Endothelial cell of umbilical vein (primary cell): ENCODE measurements at regions not wholly inside any gene's neighbourhood (a gene's known extent, or its start where the extent isn't known, plus 50 kb on each side); places are given as distances from the start of the nearest gene placed in this dataset.

Source experiments
- BruUV-seq: library from RNA; stranded (reverse); fragments of 400-500 nt; replicated peaks from 2 replicates; lab custom pipeline; 2021; lab: Mats Ljungman, UMichigan
- CTCF ChIA-PET: fragments of 300-600, 350-600 bp; sonication (Branson Sonifier 250); formaldehyde crosslinking; loops from one replicate; lab custom pipeline; 2021; ENCODE audit warnings: antibody characterized with exemption, inconsistent platforms; lab: Charles Lee
- POLR2A ChIA-PET: fragments of 300-600, 350-600 bp; sonication (Branson Sonifier 250); formaldehyde crosslinking; loops from one replicate; lab custom pipeline; 2021; ENCODE audit warnings: antibody characterized with exemption, inconsistent platforms; lab: Charles Lee
- DNase-seq: peaks from one replicate; pipeline ENCODE4 v3.0.0-alpha.2; 2011; ENCODE audit warnings: low read depth, low spot score
- FAIRE-seq: peaks from 2 replicates; lab custom pipeline; 2011; peaks lifted over from hg19 to GRCh38; lab: Jason Lieb, UNC
- H2AFZ ChIP-seq: 2 replicates; pipeline ENCODE4 v1.6.0; 2012; ENCODE audit warnings: low read depth, low read length, control low read depth, inconsistent platforms
- H3K27ac ChIP-seq: 2 replicates; pipeline ENCODE4 v1.5.1; 2011; ENCODE audit warnings: low read depth, mild to moderate bottlenecking, control low read depth, low read length, moderate library complexity; ENCODE audit not compliant: insufficient read depth
- H3K27me3 ChIP-seq, 2 experiments: 2 replicates each; pipeline versions ENCODE4 v1.6.0 to v1.6.1; 2011; ENCODE audit warnings: low read length in 2 of 2, mixed read lengths in 1 of 2; ENCODE audit not compliant: control insufficient read depth in 2 of 2, insufficient read depth in 2 of 2
- H3K36me3 ChIP-seq, 2 experiments: 2 replicates in 1 of 2; 3 replicates in 1 of 2; pipeline ENCODE4 v1.5.1; 2011; ENCODE audit warnings: low read length in 2 of 2, mild to moderate bottlenecking in 1 of 2, moderate library complexity in 1 of 2; ENCODE audit not compliant: control insufficient read depth in 2 of 2, insufficient read depth in 2 of 2; ENCODE audit errors: extremely low read depth in 1 of 2
- H3K4me1 ChIP-seq: 3 replicates; pipeline ENCODE4 v1.5.1; 2011; ENCODE audit warnings: mild to moderate bottlenecking, low read length; ENCODE audit not compliant: control insufficient read depth, insufficient read depth; ENCODE audit errors: extremely low read depth
- H3K4me2 ChIP-seq: 2 replicates; pipeline ENCODE4 v1.6.1; 2011; ENCODE audit warnings: low read length, control low read depth, mixed read lengths; ENCODE audit not compliant: insufficient read depth
- H3K4me3 ChIP-seq, 3 experiments: fragments of 200-600 bp in 1 of 3; sonication (generic), shearing (Covaris generic) in 1 of 3; replicated peaks in 1 of 3; 2 replicates each; pipeline ENCODE4 v1.5.1; 2011 to 2016; ENCODE audit warnings: control low read depth in 3 of 3, low read length in 3 of 3, mild to moderate bottlenecking in 2 of 3, inconsistent platforms in 1 of 3, low read depth in 1 of 3, moderate library complexity in 1 of 3; ENCODE audit not compliant: insufficient read depth in 1 of 3
- H3K79me2 ChIP-seq: 2 replicates; pipeline ENCODE4 v1.6.0; 2012; ENCODE audit warnings: low read length, inconsistent platforms; ENCODE audit not compliant: control insufficient read depth, insufficient read depth
- H3K9ac ChIP-seq: replicated peaks from 2 replicates; pipeline ENCODE3; 2011; ENCODE audit warnings: low read length, control low read depth; ENCODE audit not compliant: insufficient read depth; ENCODE audit errors: extremely low read depth
- H3K9me1 ChIP-seq: replicated peaks from 3 replicates; pipeline ENCODE4 v1.6.0; 2011; ENCODE audit warnings: mild to moderate bottlenecking, low read length; ENCODE audit not compliant: control insufficient read depth, insufficient read depth; ENCODE audit errors: extremely low read depth
- H3K9me3 ChIP-seq: replicated peaks from 2 replicates; pipeline ENCODE4 v1.5.1; 2012; ENCODE audit warnings: low read length, inconsistent platforms; ENCODE audit not compliant: control insufficient read depth, insufficient read depth
- H4K20me1 ChIP-seq: replicated peaks from 2 replicates; pipeline ENCODE3; 2011; ENCODE audit warnings: mild to moderate bottlenecking, low read length; ENCODE audit not compliant: control insufficient read depth, insufficient read depth; ENCODE audit errors: extremely low read depth
- EZH2 ChIP-seq: IDR thresholded peaks from 2 replicates; pipeline ENCODE4 v1.6.1; 2012; ENCODE audit warnings: borderline replicate concordance, low read depth, mild to moderate bottlenecking, moderate library complexity, low read length, inconsistent platforms; ENCODE audit not compliant: severe bottlenecking
- FOS ChIP-seq: IDR thresholded peaks from 2 replicates; pipeline ENCODE4 v1.6.1; 2011; ENCODE audit warnings: mild to moderate bottlenecking, low read length, moderate library complexity, borderline replicate concordance; ENCODE audit not compliant: insufficient read depth
- GATA2 ChIP-seq: IDR thresholded peaks from 2 replicates; pipeline ENCODE4 v1.7.0; 2011; ENCODE audit warnings: low read depth, mild to moderate bottlenecking, moderate library complexity, mixed read lengths, low read length; ENCODE audit not compliant: insufficient read length, insufficient read depth
- JUN ChIP-seq: IDR thresholded peaks from 2 replicates; pipeline ENCODE4 v1.6.1; 2011; ENCODE audit warnings: borderline replicate concordance, low read depth; ENCODE audit not compliant: insufficient read length, insufficient read depth
- MYC ChIP-seq: IDR thresholded peaks from one replicate; pipeline ENCODE4 v1.6.1; 2011; ENCODE audit warnings: mild to moderate bottlenecking, low read depth, low read length
- POLR2A ChIP-seq: IDR thresholded peaks from 2 replicates; pipeline ENCODE4 v1.6.1; 2012; ENCODE audit warnings: low read depth, mild to moderate bottlenecking, control low read depth, low read length
- POLR2AphosphoS5 ChIP-seq: IDR thresholded peaks from 2 replicates; pipeline ENCODE4 v1.6.1; 2012; ENCODE audit warnings: low read depth, mild to moderate bottlenecking, control low read depth, low read length, moderate library complexity; ENCODE audit not compliant: insufficient read depth
- dilution Hi-C: fragments of 300-500 bp; cut with MboI; formaldehyde crosslinking; loops from one replicate; pipeline ENCODE4 v1.15.0; 2019; ENCODE audit warnings: low sequenced_read_pairs; ENCODE audit not compliant: extremely low pct_ligation_motif_present
- intact Hi-C: fragments of 100-400 bp; cut with micrococcal nuclease; formaldehyde crosslinking; loops from one replicate; pipeline ENCODE4 v1.10.0; 2022
- TF ChIP-seq, protein P1 (sequence below): IDR thresholded peaks from 2 replicates; pipeline ENCODE4 v1.6.1; 2011; ENCODE audit not compliant: insufficient read depth, insufficient read length
- TF ChIP-seq, protein P2 (sequence below), 2 donors: IDR thresholded peaks; 1 replicate in 1 of 2; 2 replicates in 1 of 2; pipeline ENCODE4 v1.5.1; 2011; ENCODE audit warnings: low read length in 2 of 2, mild to moderate bottlenecking in 2 of 2, moderate library complexity in 2 of 2, control low read depth in 1 of 2, inconsistent platforms in 1 of 2, low read depth in 1 of 2; ENCODE audit not compliant: insufficient read depth in 1 of 2; ENCODE audit errors: extremely low read depth in 1 of 2

DNA sequence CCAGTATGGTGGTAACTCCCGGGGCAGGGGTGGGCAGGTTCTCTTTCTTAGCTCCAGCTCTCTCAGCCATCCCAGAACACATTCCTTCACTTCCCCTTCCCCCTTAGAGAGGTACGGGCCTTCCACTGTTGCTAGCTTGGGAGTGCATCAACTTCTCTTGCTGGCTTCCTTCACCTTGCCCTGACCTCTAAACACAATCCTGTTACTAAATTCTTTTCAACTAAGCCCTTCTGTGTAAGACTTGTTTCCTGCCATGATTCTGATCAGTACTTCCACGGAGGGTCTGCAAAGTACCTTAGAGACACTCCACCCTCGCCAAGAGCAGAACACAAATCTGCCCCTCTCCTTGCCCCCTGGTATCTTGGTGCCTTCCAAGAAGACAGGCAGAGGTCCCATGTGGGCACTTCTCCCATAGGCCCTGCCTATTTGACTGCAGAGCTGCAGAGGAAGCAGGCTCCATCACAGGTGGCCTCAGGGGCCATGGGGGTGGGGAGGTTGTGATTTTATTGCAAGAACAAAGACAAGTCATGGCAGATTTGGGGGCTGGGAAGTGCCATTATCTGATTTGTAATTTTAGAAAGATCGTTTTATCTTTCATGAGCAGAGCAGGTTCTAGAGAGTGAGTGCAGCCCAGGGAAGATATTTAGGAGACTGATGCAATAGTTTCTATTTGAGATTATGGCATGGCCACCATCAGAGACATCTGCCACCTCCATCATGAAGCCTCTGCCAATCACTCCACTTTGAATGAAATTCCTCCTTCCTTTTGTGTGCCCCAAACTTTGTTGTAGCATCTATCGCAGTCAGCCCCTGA, 182.5 kb upstream of the JUN start:
- DNase-seq (no peak), FAIRE-seq (no peak)
- H3K9ac ChIP-seq, result no peak overlapping the region
- no peak overlapping the region for H3K4me3 ChIP-seq
- dilution Hi-C loops, result no loop called here
- no peak for TF ChIP-seq POLR2A
- TF ChIP-seq, protein P1, sequence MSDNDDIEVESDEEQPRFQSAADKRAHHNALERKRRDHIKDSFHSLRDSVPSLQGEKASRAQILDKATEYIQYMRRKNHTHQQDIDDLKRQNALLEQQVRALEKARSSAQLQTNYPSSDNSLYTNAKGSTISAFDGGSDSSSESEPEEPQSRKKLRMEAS, result no peak
- no peak for TF ChIP-seq POLR2AphosphoS5
- TF ChIP-seq, protein P2, sequence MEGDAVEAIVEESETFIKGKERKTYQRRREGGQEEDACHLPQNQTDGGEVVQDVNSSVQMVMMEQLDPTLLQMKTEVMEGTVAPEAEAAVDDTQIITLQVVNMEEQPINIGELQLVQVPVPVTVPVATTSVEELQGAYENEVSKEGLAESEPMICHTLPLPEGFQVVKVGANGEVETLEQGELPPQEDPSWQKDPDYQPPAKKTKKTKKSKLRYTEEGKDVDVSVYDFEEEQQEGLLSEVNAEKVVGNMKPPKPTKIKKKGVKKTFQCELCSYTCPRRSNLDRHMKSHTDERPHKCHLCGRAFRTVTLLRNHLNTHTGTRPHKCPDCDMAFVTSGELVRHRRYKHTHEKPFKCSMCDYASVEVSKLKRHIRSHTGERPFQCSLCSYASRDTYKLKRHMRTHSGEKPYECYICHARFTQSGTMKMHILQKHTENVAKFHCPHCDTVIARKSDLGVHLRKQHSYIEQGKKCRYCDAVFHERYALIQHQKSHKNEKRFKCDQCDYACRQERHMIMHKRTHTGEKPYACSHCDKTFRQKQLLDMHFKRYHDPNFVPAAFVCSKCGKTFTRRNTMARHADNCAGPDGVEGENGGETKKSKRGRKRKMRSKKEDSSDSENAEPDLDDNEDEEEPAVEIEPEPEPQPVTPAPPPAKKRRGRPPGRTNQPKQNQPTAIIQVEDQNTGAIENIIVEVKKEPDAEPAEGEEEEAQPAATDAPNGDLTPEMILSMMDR (IDR thresholded peaks at IDR 0.05; ENCODE audit: extremely low read depth in 1 of 2, insufficient read depth in 1 of 2, low read depth in 1 of 2, low read length in 2 of 2), result no peak
- TF ChIP-seq MYC, result no peak
- TF ChIP-seq FOS, result no peak
- no peak for TF ChIP-seq EZH2
- TF ChIP-seq JUN, result no peak
- TF ChIP-seq GATA2, result no peak
- no peaks in the 10 kb centered on the region for H3K9me1 ChIP-seq
- intact Hi-C loops, result no loop called here
- CTCF ChIA-PET, result no interaction called here
- H3K4me1 ChIP-seq, result no peaks in the 10 kb centered on the region
- H3K4me2 ChIP-seq, result no peak overlapping the region
- no peak overlapping the region for H3K27ac ChIP-seq
- H3K79me2 ChIP-seq, result no peaks in the 10 kb centered on the region
- H2AFZ ChIP-seq, result no peak overlapping the region
- H4K20me1 ChIP-seq, result no peaks in the 10 kb centered on the region
- no peaks in the 10 kb centered on the region for H3K27me3 ChIP-seq
- no TSS peak for BruUV-seq
- H3K9me3 ChIP-seq, result no peaks in the 10 kb centered on the region
- H3K36me3 ChIP-seq, result no peaks in the 10 kb centered on the region
- POLR2A ChIA-PET, result no interaction called here
